H1 (cell line): ENCODE measurements at regions not wholly inside any gene's neighbourhood (a gene's known extent, or its start where the extent isn't known, plus 50 kb on each side); places are given as distances from the start of the nearest gene placed in this dataset.

ENCODE experiments used
- ASH2L ChIP-seq: fragments of 200-600, 300-600 bp; sonication (generic); IDR thresholded peaks from one replicate; pipeline ENCODE4 v1.7.1; 2017; ENCODE audit warnings: low read length
- BCL11A ChIP-seq, 2 experiments: IDR thresholded peaks; one replicate each; pipeline ENCODE4 v1.6.1; 2011; ENCODE audit warnings: low read depth in 2 of 2, low read length in 2 of 2, mild to moderate bottlenecking in 2 of 2
- CBX5 ChIP-seq: fragments of 300-800, 300-1000 bp; sonication (generic); IDR thresholded peaks from 2 replicates; pipeline ENCODE4 v1.7.1; 2016; ENCODE audit warnings: antibody characterized with exemption, low read length, low read depth
- CHD1 ChIP-seq: IDR thresholded peaks from 2 replicates; pipeline ENCODE4 v1.6.1; 2012; ENCODE audit warnings: low read depth, low read length, improper control_type of control experiment
- RFX5 ChIP-seq: IDR thresholded peaks from 2 replicates; pipeline ENCODE4 v1.6.1; 2011; ENCODE audit warnings: low read depth, low read length, improper control_type of control experiment, borderline replicate concordance
- RXRA ChIP-seq: IDR thresholded peaks from 2 replicates; pipeline ENCODE4 v1.6.1; 2011; ENCODE audit warnings: low read depth, mild to moderate bottlenecking, low read length, moderate library complexity; ENCODE audit not compliant: insufficient read depth
- TF ChIP-seq, protein P1 (sequence below): IDR thresholded peaks from 2 replicates; pipeline ENCODE4 v1.6.1; 2012; ENCODE audit warnings: inconsistent platforms

DNA sequence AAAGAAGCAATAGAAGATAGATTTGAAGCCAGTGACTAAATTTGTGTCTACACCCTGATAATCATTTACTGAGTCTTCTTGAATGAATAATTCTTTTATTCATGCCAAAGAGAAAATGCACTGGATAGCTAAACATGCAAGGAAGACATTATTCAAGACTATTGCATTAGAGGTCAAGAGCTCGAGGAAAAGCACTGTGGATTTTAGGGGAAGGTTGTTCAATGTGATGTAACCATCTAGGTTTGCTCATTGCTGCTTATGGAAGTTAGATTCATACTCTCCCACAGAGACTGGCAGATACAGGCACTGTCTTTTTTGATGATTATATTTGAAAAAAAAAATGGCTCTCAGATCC lies 682.1 kb downstream of the KCNA4 start (continued):
- TF ChIP-seq CHD1 (no peak), RFX5 (no peak), BCL11A (IDR thresholded peaks at IDR 0.05; ENCODE audit: low read depth in 2 of 2, low read length in 2 of 2) (no peak), RXRA (no peak), ASH2L (no peak), CBX5 (no peak)
- TF ChIP-seq, protein P1, sequence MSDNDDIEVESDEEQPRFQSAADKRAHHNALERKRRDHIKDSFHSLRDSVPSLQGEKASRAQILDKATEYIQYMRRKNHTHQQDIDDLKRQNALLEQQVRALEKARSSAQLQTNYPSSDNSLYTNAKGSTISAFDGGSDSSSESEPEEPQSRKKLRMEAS = no peak
- TF ChIP-seq, all 59 proteins: peak for 0
